Right atrium auricular region (tissue), 2 donors: ENCODE measurements at regions not wholly inside any gene's neighbourhood (a gene's known extent, or its start where the extent isn't known, plus 50 kb on each side); places are given as distances from the start of the nearest gene placed in this dataset.

ENCODE experiments used
- DNase-seq: peaks from one replicate; pipeline ENCODE4 v3.0.0-alpha.2; 2019; ENCODE audit warnings: low spot score
- H3K27ac ChIP-seq, 2 donors: fragments of 200-600 bp; sonication (generic); 1 replicate in 1 of 2; 2 replicates in 1 of 2; pipeline ENCODE4 v1.5.1; 2016 to 2019
- H3K27me3 ChIP-seq, 2 donors: fragments of 200-600 bp; sonication (generic); one replicate each; pipeline versions ENCODE4 v1.5.1 to v1.6.0; 2017 to 2019
- H3K36me3 ChIP-seq: fragments of 200-600 bp; sonication (generic); one replicate; pipeline ENCODE4 v1.5.1; 2016
- H3K4me1 ChIP-seq, 2 donors: fragments of 200-600 bp; sonication (generic); one replicate each; pipeline versions ENCODE4 v1.5.1 to v1.6.0; 2017 to 2019
- H3K4me3 ChIP-seq, 2 donors: fragments of 200-600 bp; sonication (generic); 1 replicate in 1 of 2; 2 replicates in 1 of 2; pipeline ENCODE4 v1.5.1; 2017 to 2019; ENCODE audit warnings: mild to moderate bottlenecking in 1 of 2, moderate library complexity in 1 of 2
- H3K9me3 ChIP-seq, 2 donors: fragments of 200-600 bp; sonication (generic); one replicate each; pipeline ENCODE4 v1.5.1; 2019
- TF ChIP-seq, protein P1 (sequence below), 2 donors: fragments of 200-600 bp; sonication (generic); IDR thresholded peaks; one replicate each; pipeline ENCODE4 v1.5.1; 2019; ENCODE audit warnings: antibody characterized with exemption in 2 of 2

DNA sequence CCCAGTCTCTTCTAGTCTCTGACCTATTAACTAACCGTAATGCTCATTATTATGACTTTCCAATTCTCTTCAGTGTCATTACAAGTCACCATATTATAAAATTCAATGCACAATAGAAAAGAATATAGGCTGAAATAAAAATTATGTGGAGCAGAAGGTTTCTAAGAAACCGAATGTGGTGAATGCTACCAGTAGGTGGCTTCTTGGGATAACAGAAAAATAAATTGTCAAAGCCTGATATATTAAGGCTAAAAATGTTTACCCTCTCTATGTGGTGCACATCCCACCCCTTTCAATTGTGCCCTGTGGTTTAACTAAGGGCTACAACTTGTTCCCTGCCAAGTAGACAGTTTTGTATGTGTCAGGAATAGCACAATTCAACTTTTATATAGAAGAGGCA is 624.6 kb upstream of the TECRL start:
- no peaks in the 10 kb centered on the region for H3K9me3 ChIP-seq
- no peak overlapping the region for H3K4me3 ChIP-seq
- H3K27me3 ChIP-seq = no peaks in the 10 kb centered on the region
- TF ChIP-seq, protein P1, sequence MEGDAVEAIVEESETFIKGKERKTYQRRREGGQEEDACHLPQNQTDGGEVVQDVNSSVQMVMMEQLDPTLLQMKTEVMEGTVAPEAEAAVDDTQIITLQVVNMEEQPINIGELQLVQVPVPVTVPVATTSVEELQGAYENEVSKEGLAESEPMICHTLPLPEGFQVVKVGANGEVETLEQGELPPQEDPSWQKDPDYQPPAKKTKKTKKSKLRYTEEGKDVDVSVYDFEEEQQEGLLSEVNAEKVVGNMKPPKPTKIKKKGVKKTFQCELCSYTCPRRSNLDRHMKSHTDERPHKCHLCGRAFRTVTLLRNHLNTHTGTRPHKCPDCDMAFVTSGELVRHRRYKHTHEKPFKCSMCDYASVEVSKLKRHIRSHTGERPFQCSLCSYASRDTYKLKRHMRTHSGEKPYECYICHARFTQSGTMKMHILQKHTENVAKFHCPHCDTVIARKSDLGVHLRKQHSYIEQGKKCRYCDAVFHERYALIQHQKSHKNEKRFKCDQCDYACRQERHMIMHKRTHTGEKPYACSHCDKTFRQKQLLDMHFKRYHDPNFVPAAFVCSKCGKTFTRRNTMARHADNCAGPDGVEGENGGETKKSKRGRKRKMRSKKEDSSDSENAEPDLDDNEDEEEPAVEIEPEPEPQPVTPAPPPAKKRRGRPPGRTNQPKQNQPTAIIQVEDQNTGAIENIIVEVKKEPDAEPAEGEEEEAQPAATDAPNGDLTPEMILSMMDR (IDR thresholded peaks at IDR 0.05) = peak in 1 of 2 donors; percentile 17
- H3K36me3 ChIP-seq = no peaks in the 10 kb centered on the region
- no peak overlapping the region for H3K27ac ChIP-seq
- no peak for DNase-seq
- no peaks in the 10 kb centered on the region for H3K4me1 ChIP-seq

DNA sequence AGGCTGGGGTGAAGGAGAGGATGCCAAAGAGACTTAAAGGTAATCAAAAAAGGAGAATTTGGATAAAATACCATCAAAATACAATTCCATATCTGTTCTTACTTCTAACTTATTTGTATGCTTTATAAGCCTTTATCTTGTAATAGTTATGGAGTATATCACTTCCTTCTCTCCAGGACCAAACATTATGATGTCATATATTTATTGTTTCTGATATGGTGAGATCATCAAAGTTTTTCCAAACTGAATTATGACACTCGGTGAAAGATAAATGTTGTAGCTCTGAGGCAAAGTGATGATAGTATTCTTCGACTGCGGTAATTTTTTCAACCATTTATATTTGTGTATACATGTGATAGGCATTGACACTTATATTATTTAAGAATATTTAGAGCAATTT is 619.3 kb upstream of the TECRL start:
- H3K27me3 ChIP-seq = no peaks in the 10 kb centered on the region
- H3K9me3 ChIP-seq = no peaks in the 10 kb centered on the region
- H3K4me1 ChIP-seq = no peaks in the 10 kb centered on the region
- H3K27ac ChIP-seq = no peak overlapping the region
- H3K36me3 ChIP-seq = no peaks in the 10 kb centered on the region
- DNase-seq = no peak
- TF ChIP-seq, protein P1 (IDR thresholded peaks at IDR 0.05) = no peak
- H3K4me3 ChIP-seq = no peak overlapping the region

DNA sequence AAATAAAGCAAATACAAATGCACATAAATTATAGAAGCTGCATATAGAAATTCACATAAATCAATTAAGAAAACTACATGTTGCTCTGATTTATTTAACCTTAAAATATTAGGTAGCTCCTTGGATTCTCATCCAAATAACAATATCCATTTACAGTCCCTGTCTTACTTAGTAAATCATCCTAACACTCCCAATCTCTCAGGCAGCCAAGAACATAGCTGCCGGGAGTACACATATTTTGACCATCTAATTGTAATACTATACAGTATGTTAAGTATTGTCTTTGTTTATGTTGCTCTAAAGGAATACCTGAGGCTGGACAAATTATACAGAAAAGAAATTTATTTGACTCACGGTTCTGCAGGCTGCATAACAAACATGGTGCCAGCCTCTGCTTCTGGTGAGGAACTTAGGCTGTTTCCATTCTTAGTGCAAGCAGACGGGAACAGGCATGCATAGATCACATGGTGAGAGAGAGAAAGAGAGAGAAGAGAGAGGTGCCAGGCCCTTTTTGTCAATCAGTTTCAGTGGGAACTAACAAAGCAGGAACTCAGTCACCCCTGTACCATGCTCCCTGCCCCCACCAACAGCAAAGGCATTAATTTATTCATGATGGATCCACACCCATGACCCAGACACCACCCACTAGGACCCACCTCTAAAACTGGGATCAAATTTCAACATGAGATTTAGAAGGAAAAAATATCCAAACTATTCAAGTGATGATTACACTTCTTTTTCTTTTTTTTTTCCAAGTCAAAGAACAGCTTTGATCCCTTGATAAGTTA is 614.8 kb upstream of the TECRL start:
- no peaks in the 10 kb centered on the region for H3K27me3 ChIP-seq
- no peaks in the 10 kb centered on the region for H3K4me1 ChIP-seq
- TF ChIP-seq, protein P1 (IDR thresholded peaks at IDR 0.05) = no peak
- H3K36me3 ChIP-seq = no peaks in the 10 kb centered on the region
- H3K4me3 ChIP-seq = no peak overlapping the region
- DNase-seq = no peak
- H3K9me3 ChIP-seq = no peaks in the 10 kb centered on the region
- H3K27ac ChIP-seq = no peak overlapping the region

DNA sequence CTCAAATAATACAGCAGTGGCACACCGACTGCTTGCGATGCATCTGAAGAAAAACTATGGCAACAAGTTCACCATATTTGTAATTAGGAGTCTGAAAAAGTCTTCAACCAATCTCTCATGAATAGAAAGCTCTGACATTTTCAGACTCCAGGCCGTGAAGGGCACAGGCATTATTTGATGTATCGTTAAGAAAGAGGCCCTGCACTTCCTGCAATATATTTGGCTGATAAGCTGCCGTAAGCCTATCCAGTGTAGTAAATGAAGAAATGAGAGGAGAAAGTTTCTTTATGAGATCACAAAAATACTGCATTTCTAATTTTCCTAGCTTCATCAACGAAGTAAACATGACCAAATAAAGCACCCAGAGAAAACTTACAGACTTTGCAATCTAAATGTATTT is 613.8 kb upstream of the TECRL start:
- Histone ChIP-seq H3K9me3 (no peaks in the 10 kb centered on the region), H3K27ac (no peak overlapping the region), H3K4me1 (no peaks in the 10 kb centered on the region), H3K27me3 (no peaks in the 10 kb centered on the region), H3K4me3 (no peak overlapping the region), H3K36me3 (no peaks in the 10 kb centered on the region)
- TF ChIP-seq, protein P1 (IDR thresholded peaks at IDR 0.05) = no peak
- no peak for DNase-seq

DNA sequence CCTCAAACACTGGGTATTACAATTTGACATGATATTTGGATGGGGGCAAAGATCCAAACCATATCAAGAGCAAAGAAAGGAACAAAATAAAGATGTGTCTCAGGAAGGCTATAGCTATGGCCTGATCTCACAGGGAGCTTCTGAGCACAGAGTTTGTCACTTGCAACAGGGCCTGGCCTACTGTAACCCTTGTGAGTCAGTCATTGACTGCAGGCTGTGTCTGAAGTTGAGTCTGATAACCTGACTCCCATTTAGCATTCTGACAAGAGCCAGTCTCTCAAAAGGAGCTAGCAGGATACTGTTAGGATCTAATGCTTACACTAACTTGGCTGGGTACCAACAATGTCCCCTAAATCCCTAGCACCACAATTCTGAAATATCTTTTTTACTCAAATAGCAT is 612.5 kb upstream of the TECRL start:
- H3K27me3 ChIP-seq = no peaks in the 10 kb centered on the region
- no peak overlapping the region for H3K4me3 ChIP-seq
- TF ChIP-seq, protein P1 (IDR thresholded peaks at IDR 0.05) = no peak
- DNase-seq = no peak
- no peaks in the 10 kb centered on the region for H3K36me3 ChIP-seq
- no peaks in the 10 kb centered on the region for H3K4me1 ChIP-seq
- no peak overlapping the region for H3K27ac ChIP-seq
- no peaks in the 10 kb centered on the region for H3K9me3 ChIP-seq

DNA sequence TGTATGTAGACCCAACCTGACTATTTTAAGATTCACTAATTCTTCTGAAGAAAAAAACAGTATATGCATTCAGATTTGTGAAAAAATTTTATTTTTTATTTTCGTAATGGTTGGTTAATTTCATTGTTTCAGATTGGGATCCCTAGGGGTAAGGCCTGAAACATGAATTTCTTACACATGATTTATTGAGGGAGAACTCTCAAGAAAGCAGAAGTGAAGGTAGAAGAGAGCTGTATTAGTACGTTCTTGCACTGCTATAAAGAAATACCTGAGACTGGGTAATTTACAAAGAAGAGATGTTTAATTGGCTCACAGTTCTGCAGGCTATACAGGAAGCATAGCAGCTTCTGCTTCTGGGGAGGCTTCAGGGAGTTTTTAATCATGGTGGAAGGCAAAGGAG is 611.9 kb upstream of the TECRL start:
- H3K27me3 ChIP-seq = no peaks in the 10 kb centered on the region
- TF ChIP-seq, protein P1 (IDR thresholded peaks at IDR 0.05) = no peak
- no peak overlapping the region for H3K27ac ChIP-seq
- no peaks in the 10 kb centered on the region for H3K4me1 ChIP-seq
- no peak for DNase-seq
- H3K36me3 ChIP-seq = no peaks in the 10 kb centered on the region
- H3K9me3 ChIP-seq = no peaks in the 10 kb centered on the region
- H3K4me3 ChIP-seq = no peak overlapping the region
